GM12892 (cell line): ENCODE measurements at regions not wholly inside any gene's neighbourhood (a gene's known extent, or its start where the extent isn't known, plus 50 kb on each side); places are given as distances from the start of the nearest gene placed in this dataset.

Experiments
- POLR2A ChIP-seq: IDR thresholded peaks from 2 replicates; pipeline ENCODE4 v1.6.1; 2011; ENCODE audit warnings: low read depth, low read length, control low read depth
- POLR2AphosphoS5 ChIP-seq: IDR thresholded peaks from 2 replicates; pipeline ENCODE4 v1.6.1; 2011; ENCODE audit warnings: low read depth, low read length, control low read depth

GRCh38 chr5:3214396-3214795, 381.2 kb upstream of the IRX1 start:
- TF ChIP-seq POLR2AphosphoS5, result no peak
- no peak for TF ChIP-seq POLR2A
